GM10248 (cell line): ENCODE measurements at regions not wholly inside any gene's neighbourhood (a gene's known extent, or its start where the extent isn't known, plus 50 kb on each side); places are given as distances from the start of the nearest gene placed in this dataset.

Experiments used
- CTCF ChIA-PET: fragments of 300-600 bp; sonication (Branson Sonifier 250); formaldehyde crosslinking; extraction: SDS; loops from one replicate; lab custom pipeline; 2021; ENCODE audit warnings: antibody characterized with exemption; lab: Yijun Ruan, JAX
- POLR2A ChIA-PET: fragments of 350-650 bp; sonication (Branson Sonifier 250); formaldehyde crosslinking; extraction: SDS; loops from one replicate; lab custom pipeline; 2020; ENCODE audit warnings: antibody characterized with exemption; lab: Yijun Ruan, JAX
- DNase-seq: peaks from one replicate; pipeline ENCODE4 v3.0.0; 2012; ENCODE audit errors: extremely low spot score
- CTCF ChIP-seq: IDR thresholded peaks from 2 replicates; pipeline ENCODE4 v1.5.1; 2012; ENCODE audit warnings: mild to moderate bottlenecking, low read depth; ENCODE audit errors: extremely low read depth, missing control alignments, control extremely low read depth

DNA sequence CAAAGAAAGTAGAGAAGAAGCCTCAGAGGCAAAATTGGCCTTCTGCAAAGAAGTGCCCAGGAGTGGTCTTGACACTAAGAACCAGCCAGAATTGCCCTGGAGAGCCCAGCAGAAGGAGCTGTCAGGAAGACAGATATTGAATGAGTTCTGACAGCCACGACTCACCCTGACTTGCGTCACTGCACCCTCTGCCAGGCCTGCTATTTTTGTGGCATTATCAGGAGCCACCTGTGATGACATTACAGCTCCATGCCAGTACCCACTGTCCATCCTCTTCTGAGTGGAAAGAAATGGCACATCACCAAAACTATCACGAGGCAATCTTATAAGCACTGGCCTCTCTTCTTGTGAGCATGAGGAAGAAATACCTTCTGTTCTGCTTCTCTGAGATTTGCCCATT is 67.7 kb downstream of the SMIM20 start:
- ChIA-PET POLR2A (no interaction called here), CTCF (interaction anchor here (1.0 to 5.3 kb wide), 3 partner anchors 8 to 432 kb away, joined by 3 to 45 read pairs (median 3); no protein-coding TSS in a partner anchor)
- TF ChIP-seq CTCF = no peak
- DNase-seq = no peak

DNA sequence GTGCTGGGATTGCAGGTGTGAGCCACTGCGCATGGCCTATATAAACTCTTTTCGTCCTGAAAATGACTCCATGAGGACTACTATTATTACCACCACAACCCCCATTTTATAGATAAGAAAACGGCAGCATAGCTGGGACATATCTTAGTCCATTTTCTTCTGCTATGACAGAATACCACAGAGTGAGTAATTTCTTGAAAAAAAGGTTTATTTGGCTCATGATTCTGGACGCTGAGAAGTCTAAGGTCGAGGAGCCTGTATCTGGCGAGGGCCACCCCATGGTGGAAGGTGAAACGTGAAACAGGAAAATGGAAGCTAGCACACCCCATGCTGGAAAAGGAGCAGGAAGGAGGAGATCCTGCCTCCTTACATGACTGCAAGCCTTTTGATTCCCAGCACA is 68.9 kb downstream of the SMIM20 start:
- DNase-seq = no peak
- POLR2A ChIA-PET = interaction anchor here (0.6 kb wide), 1 partner anchor 187 kb away, joined by 3 read pairs; no protein-coding TSS in a partner anchor
- CTCF ChIA-PET = interaction anchor here (1.1 kb wide), 1 partner anchor 20 kb away, joined by 3 read pairs; no protein-coding TSS in a partner anchor
- no peak for TF ChIP-seq CTCF

- ChIA-PET POLR2A (no interaction called here), CTCF (interaction anchor here (0.8 to 0.9 kb wide), 2 partner anchors 10 to 14 kb away, joined by 3 to 4 read pairs; no protein-coding TSS in a partner anchor)
- no peak for DNase-seq
- no peak for TF ChIP-seq CTCF
Observed at GRCh38 chr4:25984266-25984665, 70.2 kb downstream of the SMIM20 start.

DNA sequence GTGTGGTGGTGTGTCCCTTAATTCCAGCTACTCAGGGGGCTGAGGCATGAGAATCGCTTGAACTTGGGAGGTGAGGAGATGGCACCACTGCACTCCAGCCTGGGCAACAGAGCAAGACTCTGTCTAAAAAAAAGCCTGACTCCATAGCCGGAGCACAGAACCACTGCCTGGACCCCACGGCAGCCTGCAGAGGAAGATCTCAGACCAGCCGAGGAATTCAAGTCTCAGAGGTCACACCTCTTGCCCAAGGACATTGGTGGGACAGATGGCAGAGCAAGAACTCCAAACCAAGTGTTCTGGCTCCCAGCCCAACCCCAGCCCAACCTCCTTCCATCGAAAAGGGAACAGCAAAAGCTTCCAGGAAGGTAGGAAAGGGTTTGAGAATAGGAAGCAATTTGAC is 70.8 kb downstream of the SMIM20 start:
- ChIA-PET CTCF (interaction anchor here (0.8 to 5.4 kb wide), 3 partner anchors 9 to 15 kb away, joined by 3 to 37 read pairs (median 4); no protein-coding TSS in a partner anchor), POLR2A (no interaction called here)
- no peak for TF ChIP-seq CTCF
- no peak for DNase-seq

GRCh38 chr4:25986807-25987206 is 72.8 kb downstream of the SMIM20 start:
- DNase-seq = no peak
- no peak for TF ChIP-seq CTCF
- POLR2A ChIA-PET = no interaction called here
- CTCF ChIA-PET = interaction anchor here (1.0 to 5.8 kb wide), 14 partner anchors 8 to 735 kb away, joined by 3 to 52 read pairs (median 7); no protein-coding TSS in a partner anchor

DNA sequence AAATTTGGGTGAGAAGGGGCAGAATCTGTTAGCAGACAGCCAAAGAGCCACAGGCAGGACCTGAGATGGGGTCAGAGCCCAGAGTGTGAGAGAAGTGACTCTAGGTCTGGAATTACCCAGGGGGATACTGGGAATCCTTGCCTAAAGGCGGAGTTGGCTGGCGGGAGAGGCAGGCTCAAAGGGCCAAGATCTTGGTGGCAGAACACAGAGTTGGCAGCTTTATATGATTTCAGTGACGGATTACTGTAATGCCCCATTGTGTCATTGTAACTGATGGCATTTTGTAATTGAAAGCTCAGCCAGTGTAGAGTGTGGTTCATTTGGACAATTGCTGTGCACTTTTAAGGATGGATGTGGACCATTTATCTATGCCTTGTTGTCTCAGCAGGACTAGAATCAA is 77.3 kb downstream of the SMIM20 start:
- no peak for TF ChIP-seq CTCF
- ChIA-PET CTCF (interaction anchor here (4.7 to 5.8 kb wide), 2 partner anchors 12 to 13 kb away, joined by 39 to 45 read pairs; no protein-coding TSS in a partner anchor), POLR2A (no interaction called here)
- DNase-seq = no peak
